GM04504 (cell line): ENCODE measurements at regions not wholly inside any gene's neighbourhood (a gene's known extent, or its start where the extent isn't known, plus 50 kb on each side); places are given as distances from the start of the nearest gene placed in this dataset.
A peak's percentile ranks its signal among the peaks of the same experiment; 100 is the strongest.
"Not testable (repeated sequence)": the region's sequence is repeated elsewhere in the genome, so short reads cannot be mapped to it uniquely, and the experiment has no call there.

Experiments used
- DNase-seq: peaks from one replicate; pipeline ENCODE4 v3.0.0-alpha.2; 2012; ENCODE audit warnings: low read depth

GRCh38 chr18:1045658-1046057 is 141.0 kb downstream of the ADCYAP1 start:
- DNase-seq, result no peak

DNA sequence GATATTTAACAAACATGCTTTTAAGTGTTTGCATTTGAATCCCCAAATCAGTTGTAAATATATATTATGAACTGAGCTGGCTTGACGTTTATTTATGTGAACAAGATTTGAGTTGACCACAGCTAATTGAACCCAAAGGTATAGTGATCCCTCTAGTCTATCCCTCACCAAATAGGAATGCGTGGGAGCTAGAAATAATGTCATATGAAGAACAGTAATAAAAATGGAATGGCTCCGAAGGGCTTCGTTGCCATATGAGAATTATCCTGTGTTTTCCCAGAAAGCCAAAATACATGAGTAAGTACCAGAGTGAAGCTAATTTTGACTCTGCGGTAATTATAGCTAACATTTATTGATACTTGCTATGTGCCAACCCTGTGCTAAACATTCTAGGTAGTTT is 142.7 kb downstream of the ADCYAP1 start:
- DNase-seq, result peak; percentile 50

- no peak for DNase-seq
Measured at GRCh38 chr18:1048032-1048431, 143.4 kb downstream of the ADCYAP1 start.

DNA sequence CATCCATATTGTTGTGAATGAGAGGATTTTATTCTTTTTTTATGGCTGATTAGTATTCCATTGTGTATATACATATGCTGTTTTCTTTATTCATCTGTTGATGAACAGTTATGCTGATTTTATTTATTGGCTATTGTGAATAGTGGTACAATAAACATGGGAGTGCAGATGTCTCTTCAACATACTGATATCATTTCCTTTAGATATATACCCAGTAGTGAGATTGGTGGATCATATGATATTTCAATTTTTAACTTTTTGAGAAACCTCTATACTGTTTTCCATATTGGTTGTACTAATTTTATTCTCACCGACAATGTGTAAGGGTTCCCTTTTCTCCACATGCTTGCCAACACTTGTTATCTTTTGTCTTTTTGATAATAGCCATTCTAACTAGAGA is 144.5 kb downstream of the ADCYAP1 start:
- no peak for DNase-seq

GRCh38 chr18:1050012-1050657 is 145.5 kb downstream of the ADCYAP1 start:
- no peak for DNase-seq

GRCh38 chr18:1052301-1052700 is 147.6 kb downstream of the ADCYAP1 start:
- no peak for DNase-seq

DNA sequence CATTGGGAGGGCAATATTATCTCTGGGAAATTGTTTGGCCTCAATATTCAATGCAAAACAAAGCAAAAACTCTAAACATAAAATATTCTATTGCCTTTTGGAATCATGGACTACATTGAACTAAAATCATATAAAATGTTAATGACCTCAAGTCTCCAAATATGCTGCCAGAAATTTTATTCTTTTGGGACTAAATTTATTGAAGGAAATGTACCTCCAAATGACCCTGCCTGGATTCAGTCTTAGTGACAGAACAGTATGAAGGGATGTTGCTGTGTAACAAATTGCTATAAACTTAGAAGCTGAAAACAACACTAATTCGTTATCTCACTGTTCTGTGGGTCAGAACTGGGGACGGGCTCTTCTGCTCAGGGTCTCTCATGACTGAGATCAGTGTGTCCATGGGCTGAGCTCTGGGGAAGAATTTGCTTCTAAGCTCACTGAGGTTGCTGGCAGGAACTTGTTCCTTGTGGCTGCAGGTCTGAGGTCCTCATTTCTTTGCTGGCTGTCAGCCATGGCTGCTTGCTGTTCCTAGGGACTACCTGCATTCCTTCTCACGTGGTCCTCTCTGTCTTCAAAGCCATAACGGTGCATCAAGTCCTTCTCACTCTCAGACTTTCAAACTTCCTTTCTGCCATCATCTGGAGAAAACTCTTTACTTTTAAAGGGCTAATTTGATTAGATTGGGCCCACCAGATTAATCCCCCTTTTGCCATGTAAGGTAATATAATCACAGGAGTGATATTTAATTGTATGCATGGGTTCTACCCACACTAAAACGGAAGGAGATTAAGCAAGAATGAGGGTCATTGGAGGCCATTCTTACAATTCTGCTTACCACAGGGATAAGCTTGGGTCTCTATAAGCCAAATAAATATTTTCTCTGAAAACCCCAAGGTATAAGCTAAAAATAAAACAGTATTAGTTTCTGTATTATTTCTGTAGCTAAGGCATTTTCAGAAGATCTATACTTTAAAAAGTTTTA is 149.0 kb downstream of the ADCYAP1 start:
- no peak for DNase-seq

DNA sequence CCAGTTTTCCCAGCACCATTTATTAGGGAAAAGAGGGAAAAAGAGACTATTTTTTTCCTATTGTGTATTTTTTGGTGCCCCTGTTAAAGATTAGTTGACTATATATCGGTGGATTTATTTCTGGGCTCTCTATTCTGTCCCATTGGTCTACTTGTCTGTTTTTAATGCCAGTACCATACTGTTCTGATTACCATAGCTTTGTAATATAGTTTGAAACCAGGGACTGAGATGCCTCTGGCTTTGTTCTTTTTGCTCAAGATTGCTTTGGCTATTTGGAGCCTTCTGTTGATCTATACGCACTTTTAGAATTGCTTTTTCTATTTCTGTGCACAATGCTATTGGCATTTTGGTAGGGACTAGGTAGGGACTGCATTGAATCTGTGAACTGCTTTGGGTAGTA is 151.7 kb downstream of the ADCYAP1 start:
- no peak for DNase-seq

DNA sequence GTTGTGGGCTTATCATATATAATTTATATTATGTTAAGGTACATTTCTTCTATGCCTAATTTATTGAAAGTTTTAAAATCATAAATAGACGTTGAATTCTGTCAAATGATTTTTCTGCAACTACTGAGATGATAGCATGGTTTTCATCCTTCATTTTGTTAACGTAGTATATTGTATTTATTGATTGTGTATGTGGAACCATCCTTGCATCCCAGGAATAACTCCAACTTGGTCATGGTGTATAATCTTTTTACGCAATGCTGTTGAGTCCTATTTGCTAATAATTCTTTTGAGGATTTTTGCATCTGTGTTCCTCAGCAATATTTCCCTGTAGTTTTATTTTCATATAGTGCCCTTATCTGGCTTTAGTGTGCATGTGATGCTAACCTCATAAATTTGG is 152.7 kb downstream of the ADCYAP1 start:
- no peak for DNase-seq

GRCh38 chr18:1062588-1062987 is 157.9 kb downstream of the ADCYAP1 start:
- DNase-seq, result no peak

DNA sequence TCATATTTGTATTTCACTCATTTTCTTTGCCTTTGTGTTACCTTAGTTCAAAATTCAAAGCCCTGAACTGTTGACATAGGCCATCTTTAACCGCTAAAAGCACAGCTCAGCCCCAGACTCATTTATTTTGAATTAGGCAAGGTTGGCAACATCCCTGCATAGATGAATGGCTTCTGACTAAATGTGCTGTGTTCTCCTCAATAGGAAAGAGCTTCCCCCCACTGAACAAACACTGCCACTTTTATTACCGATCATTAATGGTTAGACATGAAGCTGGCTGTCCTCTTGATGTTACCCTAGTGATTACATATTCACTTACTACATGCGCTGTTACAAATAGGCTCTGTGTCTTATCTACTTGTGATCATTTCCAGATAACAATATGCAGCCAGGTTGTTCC is 170.7 kb downstream of the ADCYAP1 start:
- no peak for DNase-seq

DNA sequence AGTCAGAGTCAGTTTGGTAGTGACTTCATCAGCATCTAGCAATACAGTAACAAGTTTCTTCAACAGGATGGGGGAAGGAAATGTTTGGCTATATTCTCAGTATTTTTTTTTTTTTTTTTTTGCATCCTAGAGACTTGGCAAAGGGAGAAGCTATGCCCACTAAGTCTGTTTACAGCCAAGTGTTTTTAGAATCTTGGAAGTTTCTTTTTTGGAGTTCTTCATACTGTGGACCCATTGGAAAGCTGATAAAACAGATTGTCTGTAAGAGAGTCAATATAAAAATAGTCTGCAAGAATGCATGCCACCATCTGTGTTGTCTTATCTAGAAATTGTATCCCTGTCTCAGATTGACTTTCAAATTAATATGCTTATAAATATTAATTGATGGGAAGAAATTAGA is 171.2 kb downstream of the ADCYAP1 start:
- no peak for DNase-seq

GRCh38 chr18:1078301-1078700 is 173.6 kb downstream of the ADCYAP1 start:
- no peak for DNase-seq

- DNase-seq, result not testable (repeated sequence)
Measured at GRCh38 chr18:1083675-1084074, 179.0 kb downstream of the ADCYAP1 start.

- no peak for DNase-seq
Measured at GRCh38 chr18:1090758-1091157, 186.1 kb downstream of the ADCYAP1 start.

- DNase-seq, result no peak
Measured at GRCh38 chr18:1092228-1092627, 187.6 kb downstream of the ADCYAP1 start.

DNA sequence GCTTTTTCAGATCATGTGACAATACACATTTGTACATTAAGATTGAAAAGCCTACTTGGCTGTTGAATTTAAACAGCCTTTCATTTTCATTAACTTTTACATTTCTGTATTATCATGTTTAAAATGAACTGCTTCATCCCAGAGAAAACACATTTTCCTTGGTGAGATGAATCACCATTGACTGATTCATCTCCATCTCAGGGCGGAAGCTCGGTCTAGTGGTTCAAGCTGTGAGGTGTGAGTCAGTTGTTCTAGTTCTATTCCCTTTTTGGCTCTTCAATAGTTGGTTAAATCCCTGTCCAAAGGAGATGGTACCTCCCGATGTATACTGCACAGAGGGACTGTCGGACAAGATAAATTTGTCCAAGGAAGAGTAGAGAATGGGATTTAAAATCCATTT is 189.7 kb downstream of the ADCYAP1 start:
- DNase-seq, result peak; percentile 29

GRCh38 chr18:1097991-1098735 is 193.5 kb downstream of the ADCYAP1 start:
- not testable (repeated sequence) for DNase-seq

DNA sequence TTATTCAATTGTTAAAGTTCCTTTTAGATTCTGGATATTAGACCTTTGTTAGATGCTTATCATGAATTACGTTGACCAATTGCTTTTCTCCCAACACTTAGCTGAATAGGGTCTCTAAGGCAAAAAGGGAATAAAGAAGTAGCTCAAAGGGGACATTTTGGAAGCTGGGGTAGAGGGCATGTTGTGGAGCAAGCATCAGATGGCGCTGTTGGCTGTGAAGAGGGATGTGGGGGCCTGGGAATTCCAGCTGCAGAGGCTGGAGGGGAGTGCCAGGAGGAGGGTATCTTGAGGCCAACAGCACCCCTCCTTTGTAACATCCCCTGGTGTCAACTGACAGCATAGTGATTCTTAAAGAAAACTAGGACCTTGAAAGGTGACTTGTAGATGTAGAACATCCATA is 198.2 kb downstream of the ADCYAP1 start:
- DNase-seq, result no peak

GRCh38 chr18:1103537-1103936 is 198.9 kb downstream of the ADCYAP1 start:
- no peak for DNase-seq

DNA sequence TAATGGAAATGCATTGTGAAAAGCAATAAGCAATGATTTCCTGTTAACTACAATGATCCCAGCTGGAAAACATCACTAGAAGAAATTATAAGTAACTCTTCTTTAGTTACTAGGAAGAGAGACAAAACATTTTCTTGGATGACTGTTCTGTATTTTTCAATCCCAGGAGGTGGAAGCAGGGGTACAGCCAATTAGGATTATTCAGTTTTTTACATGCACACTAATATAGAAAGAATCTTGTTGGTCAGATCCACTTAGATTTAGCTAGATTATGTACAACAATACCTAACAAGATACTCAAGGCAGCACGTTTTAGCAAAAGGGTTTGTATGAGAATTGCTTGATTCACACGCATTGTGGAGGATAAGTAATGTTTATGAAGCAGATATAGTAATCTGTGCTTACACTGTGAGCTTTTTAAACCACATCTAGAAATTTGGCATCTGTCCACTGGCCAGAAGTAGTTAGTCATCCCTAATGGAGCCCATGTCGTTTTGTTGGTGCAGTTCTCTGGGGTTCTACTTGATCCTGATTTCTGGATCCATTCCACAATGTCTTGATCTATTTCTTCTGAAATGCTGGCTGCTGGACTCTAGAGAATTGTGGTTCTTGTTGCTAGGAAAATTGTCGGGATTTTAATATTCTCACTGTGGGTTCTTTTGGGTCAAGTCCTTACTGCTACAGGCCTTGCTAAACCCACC is 199.7 kb downstream of the ADCYAP1 start:
- peak; percentile 22 for DNase-seq

DNA sequence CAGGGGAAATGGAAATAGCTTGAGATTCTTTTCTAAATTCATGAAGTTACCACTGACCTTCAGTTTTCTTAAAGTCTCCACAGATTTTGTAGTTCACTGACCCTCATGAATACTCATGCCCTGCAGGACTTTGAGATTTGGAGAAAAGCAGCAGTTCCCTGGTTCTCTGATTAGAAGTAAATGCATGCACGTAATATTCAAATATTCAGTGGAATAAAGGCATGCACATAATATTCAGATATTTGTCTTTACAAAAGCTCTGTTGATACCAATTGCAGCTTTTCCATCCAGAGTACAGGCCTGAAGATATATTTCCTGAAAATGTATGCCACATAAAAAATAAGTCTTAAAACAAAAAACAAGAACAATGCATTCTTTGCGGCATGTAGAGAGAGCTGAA is 219.8 kb downstream of the ADCYAP1 start:
- no peak for DNase-seq
